GM12864 (cell line): ENCODE measurements at regions not wholly inside any gene's neighbourhood (a gene's known extent, or its start where the extent isn't known, plus 50 kb on each side); places are given as distances from the start of the nearest gene placed in this dataset.

ENCODE experiments used
- DNase-seq: peaks from one replicate; pipeline ENCODE4 v3.0.0-alpha.2; 2011; ENCODE audit warnings: low read depth
- H3K4me3 ChIP-seq: 2 replicates; pipeline ENCODE4 v1.5.1; 2011; ENCODE audit warnings: mild to moderate bottlenecking, low read depth, low read length, control low read depth
- TF ChIP-seq, protein P1 (sequence below): IDR thresholded peaks from 2 replicates; pipeline ENCODE4 v1.5.1; 2011; ENCODE audit warnings: low read depth, mild to moderate bottlenecking, moderate library complexity, low read length, control low read depth, inconsistent platforms; ENCODE audit errors: missing control alignments

DNA sequence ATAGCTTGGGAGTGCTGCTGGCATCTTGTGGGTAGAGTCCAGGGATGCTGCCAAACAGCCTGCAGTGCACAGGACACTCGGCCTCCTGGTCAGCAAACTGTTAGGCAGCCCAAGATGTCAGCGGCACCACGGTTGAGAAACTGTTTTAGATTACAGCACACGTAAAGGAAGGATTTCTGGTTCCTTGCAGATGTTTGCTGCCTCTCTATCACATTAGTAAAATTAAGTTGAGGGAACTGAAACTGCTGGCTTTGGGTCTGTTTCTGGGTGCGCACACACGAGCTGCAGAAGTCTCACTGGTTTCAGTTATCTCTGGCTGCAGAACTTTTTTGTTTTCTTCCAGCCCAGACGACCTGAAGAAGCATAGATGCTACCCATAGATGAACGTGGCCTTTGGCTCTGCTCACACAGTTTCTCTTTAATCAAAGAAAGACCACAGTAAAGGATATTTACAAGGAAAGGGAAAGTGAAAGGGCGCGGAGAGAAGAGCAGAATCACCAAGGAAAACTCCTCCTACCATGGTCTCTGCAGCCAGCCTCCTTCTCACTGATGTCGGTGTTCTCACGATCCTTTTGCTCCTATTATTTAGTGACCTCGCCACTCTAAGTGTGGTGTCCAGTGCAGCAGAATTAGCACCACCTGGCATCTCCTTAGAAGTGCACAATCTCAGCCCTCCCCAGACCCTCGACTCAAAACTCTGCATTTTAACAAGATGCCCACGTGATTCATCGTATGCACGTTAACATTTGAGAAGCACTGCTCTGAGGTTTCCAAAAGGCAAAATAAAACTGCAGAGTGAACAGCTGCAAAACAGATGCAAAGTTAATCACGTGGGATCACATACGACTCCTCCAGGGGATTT lies 50.6 kb upstream of the AKAP13 start:
- peak; percentile 93 for DNase-seq
- peak overlapping the region; percentile 54 for H3K4me3 ChIP-seq
- TF ChIP-seq, protein P1, sequence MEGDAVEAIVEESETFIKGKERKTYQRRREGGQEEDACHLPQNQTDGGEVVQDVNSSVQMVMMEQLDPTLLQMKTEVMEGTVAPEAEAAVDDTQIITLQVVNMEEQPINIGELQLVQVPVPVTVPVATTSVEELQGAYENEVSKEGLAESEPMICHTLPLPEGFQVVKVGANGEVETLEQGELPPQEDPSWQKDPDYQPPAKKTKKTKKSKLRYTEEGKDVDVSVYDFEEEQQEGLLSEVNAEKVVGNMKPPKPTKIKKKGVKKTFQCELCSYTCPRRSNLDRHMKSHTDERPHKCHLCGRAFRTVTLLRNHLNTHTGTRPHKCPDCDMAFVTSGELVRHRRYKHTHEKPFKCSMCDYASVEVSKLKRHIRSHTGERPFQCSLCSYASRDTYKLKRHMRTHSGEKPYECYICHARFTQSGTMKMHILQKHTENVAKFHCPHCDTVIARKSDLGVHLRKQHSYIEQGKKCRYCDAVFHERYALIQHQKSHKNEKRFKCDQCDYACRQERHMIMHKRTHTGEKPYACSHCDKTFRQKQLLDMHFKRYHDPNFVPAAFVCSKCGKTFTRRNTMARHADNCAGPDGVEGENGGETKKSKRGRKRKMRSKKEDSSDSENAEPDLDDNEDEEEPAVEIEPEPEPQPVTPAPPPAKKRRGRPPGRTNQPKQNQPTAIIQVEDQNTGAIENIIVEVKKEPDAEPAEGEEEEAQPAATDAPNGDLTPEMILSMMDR, result no peak
